SK-MEL-5 (cell line): ENCODE measurements at regions not wholly inside any gene's neighbourhood (a gene's known extent, or its start where the extent isn't known, plus 50 kb on each side); places are given as distances from the start of the nearest gene placed in this dataset.
"Not testable (repeated sequence)": the region's sequence is repeated elsewhere in the genome, so short reads cannot be mapped to it uniquely, and the experiment has no call there.

Experiments
- DNase-seq: peaks from one replicate; pipeline ENCODE4 v3.0.0-alpha.2; 2016; ENCODE audit warnings: low read depth, low spot score
- in situ Hi-C: cut with HindIII; loops from 2 replicates; pipeline ENCODE4 v1.10.0; 2016; ENCODE audit warnings: low sequenced_read_pairs, high pct_unique_total_duplicates, low pct_unique_long_range_greater_than_20kb

DNA sequence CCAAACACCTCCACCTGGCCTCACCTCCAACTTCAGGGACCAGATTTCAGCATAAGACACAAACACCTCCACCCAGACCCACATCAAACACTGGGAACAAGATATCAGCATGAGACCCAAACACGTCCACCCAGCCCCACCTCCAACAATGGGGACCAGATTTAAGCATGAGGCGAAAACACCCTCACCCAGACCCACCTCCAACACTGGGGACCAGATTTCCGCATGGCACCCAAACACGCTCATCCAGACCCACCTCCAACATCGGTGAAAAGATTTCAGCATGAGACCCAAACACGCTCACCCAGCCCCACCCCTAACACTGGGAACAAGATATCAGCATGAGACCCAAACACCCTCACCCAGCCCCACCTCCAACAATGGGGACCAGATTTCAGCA is 210.0 kb downstream of the ASMT start:
- no peak for DNase-seq
- in situ Hi-C loops, result no loop called here

DNA sequence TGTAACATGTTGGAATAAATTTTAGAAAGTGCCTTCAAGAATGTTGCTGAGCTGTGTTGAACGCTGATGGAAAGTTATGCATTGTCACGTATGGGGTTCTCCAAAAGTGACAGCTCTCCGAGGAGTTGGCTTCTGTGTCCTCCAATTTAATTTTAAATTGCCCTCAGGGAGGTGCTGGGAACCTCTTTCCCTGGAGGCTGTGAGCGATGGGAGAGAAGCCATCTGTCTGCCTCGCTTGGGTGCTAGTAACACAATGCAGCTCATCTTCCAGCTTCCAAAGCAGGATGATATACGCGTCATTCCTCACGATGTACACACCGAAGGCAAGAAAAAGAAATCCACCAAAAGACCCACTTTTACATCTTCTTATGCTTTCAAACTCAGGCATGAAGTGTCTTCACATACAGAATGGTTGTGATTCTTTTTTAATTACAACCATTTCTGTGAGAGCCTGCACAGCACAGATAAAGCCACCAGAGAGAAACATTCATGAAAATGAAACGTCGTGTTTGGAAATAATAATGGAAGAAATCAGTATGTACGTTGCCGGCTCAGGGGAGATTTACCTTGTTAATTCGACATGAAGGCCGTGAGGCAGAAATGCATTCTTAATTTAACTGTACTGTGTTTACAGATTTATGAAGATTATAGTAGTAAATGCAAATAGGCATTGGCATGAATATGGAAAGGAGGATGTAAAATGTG is 218.9 kb downstream of the ASMT start:
- no peak for DNase-seq
- in situ Hi-C loops, result no loop called here

- DNase-seq, result no peak
- in situ Hi-C loops, result no loop called here
Observed at GRCh38 chrX:1835056-1835455, 220.2 kb downstream of the ASMT start.

GRCh38 chrX:1836683-1837082 is 221.8 kb downstream of the ASMT start:
- in situ Hi-C loops, result no loop called here
- DNase-seq, result no peak

GRCh38 chrX:1841746-1842145 is 226.9 kb downstream of the ASMT start:
- in situ Hi-C loops, result no loop called here

GRCh38 chrX:1847000-1847399 is 232.1 kb downstream of the ASMT start:
- in situ Hi-C loops, result not testable (repeated sequence)

More at GRCh38 chrX:1841746-1842145, 226.9 kb downstream of the ASMT start:
- DNase-seq, result no peak

DNA sequence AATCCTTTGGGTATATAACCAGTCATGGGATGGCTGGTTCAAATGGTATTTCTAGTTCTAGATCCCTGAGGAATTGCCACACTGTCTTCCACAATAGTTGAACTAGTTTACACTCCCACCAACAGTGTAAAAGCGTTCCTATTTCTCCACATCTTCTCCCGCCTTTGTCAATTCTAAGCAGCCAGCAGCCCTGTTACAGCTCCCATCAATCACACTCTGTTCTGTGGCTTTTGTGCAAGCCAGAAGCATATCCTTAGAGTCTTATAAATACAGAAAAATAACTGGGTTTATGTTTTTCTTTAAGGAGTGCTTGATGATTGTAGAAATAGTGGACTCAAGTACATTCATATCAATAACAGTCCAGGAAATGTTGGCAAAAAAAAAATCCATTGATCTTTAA is 232.9 kb downstream of the ASMT start:
- DNase-seq, in situ Hi-C loops: not testable (repeated sequence)

More at GRCh38 chrX:1847000-1847399, 232.1 kb downstream of the ASMT start:
- DNase-seq, result not testable (repeated sequence)

DNA sequence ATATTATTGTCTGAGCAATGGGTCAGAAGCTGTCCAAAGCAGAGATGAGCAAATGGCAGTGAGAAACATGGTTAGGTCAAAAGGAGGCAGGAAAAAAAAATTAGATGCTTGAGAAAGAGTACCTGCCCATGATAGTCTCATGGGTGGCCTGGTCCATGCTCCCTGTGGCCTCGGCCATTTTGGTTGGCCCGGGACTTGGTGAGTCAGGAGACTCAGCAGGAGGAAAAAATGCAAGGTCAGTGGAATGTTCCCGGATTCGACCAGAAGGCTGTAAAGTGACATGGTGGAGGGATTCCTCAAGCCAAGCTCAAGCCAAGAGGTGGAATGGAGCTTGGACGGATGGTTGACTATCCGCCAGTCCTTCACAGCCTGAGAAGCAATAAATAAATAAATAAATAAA is 236.7 kb downstream of the ASMT start:
- in situ Hi-C loops, result no loop called here
- DNase-seq, result no peak

DNA sequence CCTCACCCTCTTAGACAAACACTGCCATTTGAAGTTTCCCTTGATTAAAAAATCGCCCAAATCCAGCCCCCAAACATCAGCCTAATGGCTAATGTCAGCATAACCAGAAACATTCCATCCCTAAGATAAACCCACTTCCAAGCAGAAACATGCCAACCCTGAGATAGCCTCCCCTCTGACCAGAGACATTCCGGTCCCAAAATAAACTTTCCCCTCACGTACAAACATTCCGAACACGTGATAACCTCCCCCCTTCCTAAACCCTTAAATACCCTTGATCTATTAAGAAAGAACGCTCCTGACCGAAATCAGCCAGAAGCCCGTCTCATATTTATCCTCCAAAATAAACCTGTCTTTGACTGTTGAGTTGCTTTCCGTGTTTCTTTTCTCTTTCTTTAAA is 237.2 kb downstream of the ASMT start:
- DNase-seq, result no peak
- in situ Hi-C loops, result no loop called here

GRCh38 chrX:1853447-1853846 is 238.6 kb downstream of the ASMT start:
- in situ Hi-C loops, result no loop called here
- DNase-seq, result no peak

- in situ Hi-C loops, result no loop called here
- DNase-seq, result no peak
Observed at GRCh38 chrX:1853916-1854315, 239.1 kb downstream of the ASMT start.

- DNase-seq, in situ Hi-C loops: not testable (repeated sequence)
Observed at GRCh38 chrX:1854861-1855260, 240.0 kb downstream of the ASMT start.

- DNase-seq, in situ Hi-C loops: not testable (repeated sequence)
Observed at GRCh38 chrX:1859266-1859665, 244.4 kb downstream of the ASMT start.

- in situ Hi-C loops, result no loop called here
- DNase-seq, result no peak
Observed at GRCh38 chrX:1860936-1861594, 246.2 kb downstream of the ASMT start.

DNA sequence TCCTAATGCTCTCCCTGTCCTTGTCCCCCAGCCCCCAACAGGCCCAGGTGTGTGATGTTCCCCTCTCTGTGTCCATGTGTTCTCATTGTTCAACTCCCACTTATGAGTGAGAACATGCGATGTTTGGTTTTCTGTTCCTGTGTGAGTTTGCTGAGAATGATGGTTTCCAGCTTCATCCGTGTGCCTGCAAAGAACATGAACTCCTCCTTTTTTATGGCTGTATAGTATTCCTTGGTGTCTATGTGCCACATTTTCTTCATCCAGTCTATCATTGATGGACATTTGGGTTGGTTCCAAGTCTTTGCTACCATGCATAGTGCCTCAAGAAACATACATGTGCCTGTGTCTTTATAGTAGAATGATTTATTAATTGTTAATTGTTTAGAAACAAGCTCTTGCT is 249.1 kb downstream of the ASMT start:
- DNase-seq, result not testable (repeated sequence)

DNA sequence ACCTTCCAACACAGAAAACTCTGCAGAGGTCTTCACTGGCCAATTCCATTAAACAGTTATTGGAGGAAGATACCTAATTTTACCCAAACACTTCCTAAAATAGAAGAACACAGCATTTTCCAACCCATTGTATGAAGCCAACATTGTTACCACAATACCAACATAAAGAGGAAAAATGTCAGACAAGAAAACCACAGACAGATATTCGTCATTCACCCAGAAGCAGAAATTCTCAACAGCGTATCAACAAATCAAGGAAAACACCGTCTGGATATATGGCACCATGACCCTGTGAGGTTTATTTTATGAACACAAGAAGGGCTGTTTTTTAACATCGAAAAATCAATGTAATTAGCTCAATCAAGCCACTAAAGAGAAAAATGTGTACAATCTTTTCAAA is 255.6 kb downstream of the ASMT start:
- DNase-seq, result no peak
- in situ Hi-C loops, result no loop called here

More for the DNA sequence above, 249.1 kb downstream of the ASMT start:
- in situ Hi-C loops, result not testable (repeated sequence)

DNA sequence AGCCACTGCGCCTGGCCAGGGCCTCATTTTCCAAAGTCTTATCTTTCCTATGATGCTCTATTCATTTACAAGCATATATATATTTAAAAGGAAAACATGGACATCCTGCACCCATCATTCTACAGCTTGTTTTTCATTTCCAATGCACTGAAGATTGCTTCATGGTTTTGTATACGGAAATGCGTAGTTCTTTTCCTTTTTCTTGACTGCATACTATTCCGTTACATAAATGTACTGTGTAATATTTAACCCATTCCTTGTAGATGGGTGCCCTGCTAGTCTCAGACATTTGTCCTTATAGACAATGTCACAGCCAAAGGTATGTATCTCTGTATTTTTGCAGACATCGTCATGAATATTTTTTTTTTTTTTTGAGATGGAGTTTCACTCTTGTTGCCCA is 257.0 kb downstream of the ASMT start:
- in situ Hi-C loops, result no loop called here

DNA sequence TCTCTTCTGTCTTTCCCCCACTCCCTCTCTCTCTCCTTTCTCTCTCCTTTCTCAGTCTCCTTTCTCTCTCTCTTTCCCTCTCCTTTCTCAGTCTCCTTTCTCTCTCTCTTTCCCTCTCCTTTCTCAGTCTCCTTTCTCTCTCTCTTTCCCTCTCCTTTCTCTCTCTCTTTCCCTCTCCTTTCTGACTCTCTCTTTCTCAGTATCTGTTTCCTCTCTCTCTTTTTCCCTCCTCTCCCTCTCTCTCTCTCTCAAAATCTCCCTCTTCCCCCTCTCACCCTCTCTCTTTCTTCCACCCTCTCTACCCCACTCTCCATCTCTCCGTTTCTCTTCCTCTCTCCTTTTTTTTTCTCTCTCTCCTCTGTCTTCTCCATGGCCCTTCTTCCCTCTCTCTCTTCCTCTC is 258.8 kb downstream of the ASMT start:
- no peak for DNase-seq
- in situ Hi-C loops, result no loop called here

More for the DNA sequence above, 257.0 kb downstream of the ASMT start:
- DNase-seq, result no peak

GRCh38 chrX:1874416-1874815 is 259.6 kb downstream of the ASMT start:
- DNase-seq, result no peak
- in situ Hi-C loops, result no loop called here
